Body of pancreas (tissue), 4 donors: ENCODE measurements at regions not wholly inside any gene's neighbourhood (a gene's known extent, or its start where the extent isn't known, plus 50 kb on each side); places are given as distances from the start of the nearest gene placed in this dataset.

Experiments
- ATAC-seq: fragments of 150-250 bp; one replicate; pipeline ENCODE4 v1.9.1; 2016
- DNase-seq, 4 donors: peaks; one replicate each; pipeline ENCODE4 v3.0.0-alpha.2; 2019
- H3K27ac ChIP-seq, 4 donors: fragments of 200-600 bp; sonication (generic); 1 replicate in 3 of 4; 2 replicates in 1 of 4; pipeline versions ENCODE4 v1.5.1 to v1.6.1; 2016 to 2019; ENCODE audit warnings: mild to moderate bottlenecking in 1 of 4, mixed read lengths in 1 of 4, moderate library complexity in 1 of 4
- H3K27me3 ChIP-seq, 2 donors: fragments of 200-600 bp; sonication (generic); one replicate each; pipeline ENCODE4 v1.6.0; 2016; ENCODE audit warnings: mild to moderate bottlenecking in 1 of 2
- H3K36me3 ChIP-seq, 2 donors: fragments of 200-600 bp; sonication (generic); replicated peaks in 1 of 2; 2 replicates each; pipeline ENCODE4 v1.5.1; 2016; ENCODE audit warnings: low read depth in 2 of 2; ENCODE audit not compliant: insufficient read depth in 1 of 2
- H3K4me1 ChIP-seq: fragments of 200-600 bp; sonication (generic); one replicate; pipeline ENCODE4 v1.6.0; 2016
- H3K4me3 ChIP-seq, 2 donors: fragments of 200-600 bp; sonication (generic); 1 replicate in 1 of 2; 2 replicates in 1 of 2; pipeline ENCODE4 v1.5.1; 2016 to 2019
- H3K9me3 ChIP-seq, 3 donors: fragments of 200-600 bp; sonication (generic); 1 replicate in 2 of 3; 2 replicates in 1 of 3; pipeline ENCODE4 v1.5.1; 2016
- POLR2A ChIP-seq, 3 donors: fragments of 450-650 bp; IDR thresholded peaks; one replicate each; pipeline ENCODE4 v1.6.1; 2016; ENCODE audit warnings: antibody characterized with exemption in 3 of 3, mild to moderate bottlenecking in 2 of 3
- WGBS, 2 donors: methylation state at CpG; one replicate each; pipeline ENCODE4 v1.1.5; 2017; 5-methylcytosine and 5-hydroxymethylcytosine counted together
- intact Hi-C: fragments of 100-400 bp; cut with DNase I; formaldehyde crosslinking; loops from one replicate; pipeline ENCODE4 v1.15.1; 2023
- TF ChIP-seq, protein P1 (sequence below), 7 experiments: fragments of 450-650 bp in 4 of 7; fragments of 200-600 bp in 3 of 7; sonication (generic) in 3 of 7; IDR thresholded peaks; one replicate each; pipeline ENCODE4 v1.5.1; 2016 to 2019; ENCODE audit warnings: antibody characterized with exemption in 7 of 7

DNA sequence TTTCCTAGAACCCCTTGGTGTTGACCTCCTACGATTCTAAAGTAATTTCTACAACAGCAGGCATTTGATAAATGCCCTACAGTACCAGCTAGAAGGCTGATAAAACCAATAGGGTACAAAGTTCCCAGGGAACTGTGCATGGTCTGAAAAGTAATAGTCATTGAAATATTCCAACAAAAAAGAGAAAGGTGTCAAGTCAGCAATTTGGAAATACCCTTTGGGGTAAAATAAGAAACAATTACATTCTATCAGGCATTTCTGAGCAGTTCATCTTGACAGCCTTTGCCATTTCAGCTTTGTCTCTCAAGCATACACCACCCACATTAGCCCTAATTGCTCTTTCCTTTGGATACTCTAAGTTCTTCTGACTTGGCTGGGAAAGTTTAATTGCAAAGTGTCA is 542.9 kb upstream of the DDX18 start:
- H3K27ac ChIP-seq: no peak overlapping the region
- no peaks in the 10 kb centered on the region for H3K9me3 ChIP-seq
- intact Hi-C loops: no loop called here
- ATAC-seq: no peak
- no peak overlapping the region for H3K4me3 ChIP-seq
- DNase-seq: no peak
- TF ChIP-seq, protein P1, sequence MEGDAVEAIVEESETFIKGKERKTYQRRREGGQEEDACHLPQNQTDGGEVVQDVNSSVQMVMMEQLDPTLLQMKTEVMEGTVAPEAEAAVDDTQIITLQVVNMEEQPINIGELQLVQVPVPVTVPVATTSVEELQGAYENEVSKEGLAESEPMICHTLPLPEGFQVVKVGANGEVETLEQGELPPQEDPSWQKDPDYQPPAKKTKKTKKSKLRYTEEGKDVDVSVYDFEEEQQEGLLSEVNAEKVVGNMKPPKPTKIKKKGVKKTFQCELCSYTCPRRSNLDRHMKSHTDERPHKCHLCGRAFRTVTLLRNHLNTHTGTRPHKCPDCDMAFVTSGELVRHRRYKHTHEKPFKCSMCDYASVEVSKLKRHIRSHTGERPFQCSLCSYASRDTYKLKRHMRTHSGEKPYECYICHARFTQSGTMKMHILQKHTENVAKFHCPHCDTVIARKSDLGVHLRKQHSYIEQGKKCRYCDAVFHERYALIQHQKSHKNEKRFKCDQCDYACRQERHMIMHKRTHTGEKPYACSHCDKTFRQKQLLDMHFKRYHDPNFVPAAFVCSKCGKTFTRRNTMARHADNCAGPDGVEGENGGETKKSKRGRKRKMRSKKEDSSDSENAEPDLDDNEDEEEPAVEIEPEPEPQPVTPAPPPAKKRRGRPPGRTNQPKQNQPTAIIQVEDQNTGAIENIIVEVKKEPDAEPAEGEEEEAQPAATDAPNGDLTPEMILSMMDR (IDR thresholded peaks at IDR 0.05): no peak
- no peak for TF ChIP-seq POLR2A (IDR thresholded peaks at IDR 0.05)
- 9 to 13% methylated on average over 1 of the region's 1 CpG for WGBS, 2 donors
- H3K27me3 ChIP-seq: no peaks in the 10 kb centered on the region
- H3K4me1 ChIP-seq: no peaks in the 10 kb centered on the region
- H3K36me3 ChIP-seq: no peaks in the 10 kb centered on the region

DNA sequence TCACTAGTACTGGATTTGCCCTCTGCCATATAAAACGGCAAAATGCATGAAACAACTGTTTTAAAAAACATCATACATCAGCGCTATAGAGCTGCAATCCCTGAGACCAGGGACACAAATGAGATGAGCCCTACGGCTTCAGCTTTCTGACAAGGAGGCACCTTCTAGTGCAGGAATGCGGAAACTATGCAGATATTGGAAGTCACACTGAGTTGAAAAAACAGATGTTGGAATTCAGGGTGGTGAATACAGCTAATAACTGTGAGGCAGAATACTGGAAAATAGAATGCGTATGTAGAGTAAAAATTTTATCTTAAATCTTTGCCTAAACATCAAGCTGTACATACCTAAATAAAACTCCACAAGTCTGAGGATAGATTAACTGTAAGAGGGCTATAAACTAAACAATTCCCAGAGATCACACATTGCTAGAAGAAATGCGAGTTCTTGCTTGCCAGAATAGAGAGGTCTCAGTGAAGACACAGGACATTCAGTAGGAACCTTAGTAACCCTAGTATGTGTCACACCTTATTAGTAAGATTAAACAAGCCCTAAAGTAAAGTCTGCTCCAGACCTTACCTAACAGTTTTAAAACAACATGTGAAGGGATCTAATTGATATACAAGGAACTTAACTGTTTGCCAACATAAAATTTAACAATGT is 541.4 kb upstream of the DDX18 start:
- intact Hi-C loops: no loop called here
- Histone ChIP-seq H3K9me3 (no peaks in the 10 kb centered on the region), H3K36me3 (no peaks in the 10 kb centered on the region), H3K27me3 (no peaks in the 10 kb centered on the region), H3K4me1 (no peaks in the 10 kb centered on the region), H3K27ac (no peak overlapping the region), H3K4me3 (no peak overlapping the region)
- DNase-seq (no peak), ATAC-seq (no peak)
- WGBS, 2 donors: 38 to 48% methylated on average over 6 of the region's 6 CpGs
- TF ChIP-seq, protein P1 (IDR thresholded peaks at IDR 0.05): no peak
- no peak for TF ChIP-seq POLR2A (IDR thresholded peaks at IDR 0.05)

DNA sequence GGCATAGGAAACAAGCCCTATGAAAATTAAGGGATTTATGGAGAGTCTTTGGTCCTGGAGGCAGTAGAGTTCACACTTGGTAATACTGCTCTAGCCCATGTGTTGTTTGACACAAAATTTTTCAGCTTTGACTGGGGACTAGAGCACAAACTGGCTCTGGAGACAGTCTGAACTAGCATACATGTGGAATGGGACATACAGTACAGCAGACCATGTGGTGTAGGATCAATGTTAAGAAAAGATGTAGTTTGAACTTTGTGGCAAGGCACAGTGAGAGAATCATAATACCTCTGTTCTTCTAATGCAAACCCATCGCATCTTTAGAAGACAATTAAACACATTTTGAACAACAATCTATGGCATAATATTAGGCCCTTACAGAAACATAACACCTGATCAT is 521.5 kb upstream of the DDX18 start:
- DNase-seq (no peak), ATAC-seq (no peak)
- 72 to 77% methylated on average over 1 of the region's 1 CpG for whole genome bisulfite sequencing, 2 donors
- H3K9me3 ChIP-seq: peaks cover 0 to 3% (median 0%) of the 10 kb centered on the region in 3 donors
- H3K36me3 ChIP-seq: no peaks in the 10 kb centered on the region
- H3K4me1 ChIP-seq: no peaks in the 10 kb centered on the region
- H3K27me3 ChIP-seq: no peaks in the 10 kb centered on the region
- TF ChIP-seq POLR2A (IDR thresholded peaks at IDR 0.05): no peak
- TF ChIP-seq, protein P1 (IDR thresholded peaks at IDR 0.05): no peak
- intact Hi-C loops: no loop called here
- no peak overlapping the region for H3K4me3 ChIP-seq
- no peak overlapping the region for H3K27ac ChIP-seq

GRCh38 chr2:117299451-117299850 is 515.0 kb upstream of the DDX18 start:
- no peaks in the 10 kb centered on the region for H3K36me3 ChIP-seq
- no peaks in the 10 kb centered on the region for H3K27me3 ChIP-seq
- WGBS, 2 donors: 74 to 82% methylated on average over 1 to 2 of the region's 2 CpGs
- no peak overlapping the region for H3K4me3 ChIP-seq
- intact Hi-C loops: no loop called here
- H3K9me3 ChIP-seq: peaks cover 0 to 3% (median 0%) of the 10 kb centered on the region in 3 donors
- H3K4me1 ChIP-seq: no peaks in the 10 kb centered on the region
- no peak for TF ChIP-seq POLR2A (IDR thresholded peaks at IDR 0.05)
- TF ChIP-seq, protein P1 (IDR thresholded peaks at IDR 0.05): no peak
- ATAC-seq (no peak), DNase-seq (no peak)
- no peak overlapping the region for H3K27ac ChIP-seq
